H1 (cell line): ENCODE measurements at regions not wholly inside any gene's neighbourhood (a gene's known extent, or its start where the extent isn't known, plus 50 kb on each side); places are given as distances from the start of the nearest gene placed in this dataset.
A peak's percentile ranks its signal among the peaks of the same experiment; 100 is the strongest.

Experiments
- CTCF ChIA-PET: fragments of 300-600 bp; sonication (Branson Sonifier 250); formaldehyde crosslinking; loops from one replicate; lab custom pipeline; 2021; ENCODE audit not compliant: partially characterized antibody; lab: Charles Lee
- POLR2A ChIA-PET: fragments of 300-600 bp; sonication (Branson Sonifier 250); formaldehyde crosslinking; loops from one replicate; lab custom pipeline; 2021; ENCODE audit warnings: inconsistent platforms; ENCODE audit not compliant: partially characterized antibody; lab: Charles Lee
- DNase-seq, 2 experiments: peaks; one replicate each; pipeline versions ENCODE4 v3.0.0 to v3.0.0-alpha.2; 2010 to 2022; ENCODE audit warnings: low spot score in 2 of 2, low read depth in 1 of 2, mixed read lengths in 1 of 2
- FAIRE-seq: peaks from 2 replicates; lab custom pipeline; 2011; peaks lifted over from hg19 to GRCh38; lab: Jason Lieb, UNC
- H2AFZ ChIP-seq: 2 replicates; pipeline ENCODE4 v1.8.1; 2012; ENCODE audit warnings: low read length, inconsistent platforms
- H2AK5ac ChIP-seq: 2 replicates; pipeline ENCODE4 v1.6.1; 2013; ENCODE audit warnings: low read depth, low read length
- H2BK120ac ChIP-seq: replicated peaks from 2 replicates; pipeline ENCODE3; 2013; ENCODE audit warnings: low read depth, low read length, inconsistent platforms
- H2BK12ac ChIP-seq: 2 replicates; pipeline ENCODE4 v1.6.1; 2013; ENCODE audit warnings: low read depth, low read length
- H2BK15ac ChIP-seq: 2 replicates; pipeline ENCODE4 v1.6.1; 2013; ENCODE audit warnings: low read length
- H2BK20ac ChIP-seq: 2 replicates; pipeline ENCODE4 v1.6.1; 2013; ENCODE audit warnings: low read length
- H2BK5ac ChIP-seq: 2 replicates; pipeline ENCODE4 v1.6.1; 2013; ENCODE audit warnings: low read depth, low read length
- H3K14ac ChIP-seq: 2 replicates; pipeline ENCODE4 v1.6.1; 2013; ENCODE audit warnings: inconsistent platforms; ENCODE audit not compliant: insufficient read length
- H3K18ac ChIP-seq: 2 replicates; pipeline ENCODE4 v1.6.1; 2013; ENCODE audit warnings: low read length; ENCODE audit errors: extremely low read depth
- H3K23ac ChIP-seq: 2 replicates; pipeline ENCODE4 v1.6.1; 2013; ENCODE audit warnings: inconsistent platforms; ENCODE audit not compliant: insufficient read length
- H3K23me2 ChIP-seq: 2 replicates; pipeline ENCODE4 v1.6.1; 2013; ENCODE audit warnings: low read depth, low read length
- H3K27ac ChIP-seq: 2 replicates; pipeline ENCODE4 v1.6.1; 2011; ENCODE audit warnings: low read depth, low read length, inconsistent platforms
- H3K27me3 ChIP-seq, 4 experiments: replicated peaks in 1 of 4; 1 replicate in 1 of 4; 2 replicates in 3 of 4; pipeline versions ENCODE4 v1.6.1 to v1.8.1; 2011 to 2013; ENCODE audit warnings: low read length in 3 of 4, mild to moderate bottlenecking in 3 of 4, inconsistent platforms in 2 of 4, mixed read lengths in 2 of 4, moderate library complexity in 1 of 4; ENCODE audit not compliant: control insufficient read depth in 3 of 4, insufficient read depth in 3 of 4; ENCODE audit errors: extremely low read depth in 1 of 4
- H3K36me3 ChIP-seq, 4 experiments: 2 replicates each; pipeline versions ENCODE4 v1.6.1 to v1.8.1; 2011 to 2013; ENCODE audit warnings: mild to moderate bottlenecking in 4 of 4, low read length in 3 of 4, moderate library complexity in 2 of 4, control low read depth in 1 of 4, inconsistent platforms in 1 of 4; ENCODE audit not compliant: insufficient read depth in 4 of 4, control insufficient read depth in 2 of 4
- H3K4ac ChIP-seq: replicated peaks from 2 replicates; pipeline ENCODE3; 2013; ENCODE audit warnings: low read length, low read depth, mixed read lengths, inconsistent platforms; ENCODE audit not compliant: insufficient read length
- H3K4me1 ChIP-seq, 4 experiments: replicated peaks in 1 of 4; 1 replicate in 1 of 4; 2 replicates in 3 of 4; pipeline versions ENCODE4 v1.6.1 to v1.8.1; 2011 to 2013; ENCODE audit warnings: low read length in 3 of 4, inconsistent platforms in 2 of 4, mixed read lengths in 1 of 4; ENCODE audit not compliant: insufficient read depth in 4 of 4, control insufficient read depth in 3 of 4
- H3K4me2 ChIP-seq, 2 experiments: 2 replicates each; pipeline versions ENCODE4 v1.6.1 to v1.8.1; 2011 to 2013; ENCODE audit warnings: low read depth in 2 of 2, low read length in 2 of 2, control low read depth in 1 of 2, inconsistent platforms in 1 of 2, mild to moderate bottlenecking in 1 of 2; ENCODE audit not compliant: insufficient read depth in 1 of 2
- H3K4me3 ChIP-seq, 4 experiments: fragments of 200-600, 300-600 bp in 1 of 4; sonication (generic), shearing (Covaris generic), sonication (Bioruptor Twin) in 1 of 4; 2 replicates each; pipeline versions ENCODE4 v1.5.1 to v1.8.1; 2011 to 2016; ENCODE audit warnings: low read length in 4 of 4, low read depth in 3 of 4, control low read depth in 2 of 4, inconsistent platforms in 2 of 4, mild to moderate bottlenecking in 2 of 4, mixed read lengths in 1 of 4, moderate library complexity in 1 of 4; ENCODE audit not compliant: insufficient read depth in 2 of 4; ENCODE audit errors: extremely low read depth in 1 of 4
- H3K56ac ChIP-seq: replicated peaks from 2 replicates; pipeline ENCODE3; 2013; ENCODE audit warnings: low read depth, mild to moderate bottlenecking, mixed read lengths, low read length, inconsistent platforms; ENCODE audit not compliant: insufficient read length
- H3K79me1 ChIP-seq: 2 replicates; pipeline ENCODE4 v1.6.1; 2013; ENCODE audit warnings: low read depth, low read length, control low read depth
- H3K79me2 ChIP-seq, 2 experiments: 2 replicates each; pipeline versions ENCODE4 v1.6.1 to v1.8.1; 2012 to 2013; ENCODE audit warnings: low read length in 2 of 2, mild to moderate bottlenecking in 2 of 2, inconsistent platforms in 1 of 2; ENCODE audit not compliant: insufficient read depth in 2 of 2, control insufficient read depth in 1 of 2
- H3K9ac ChIP-seq, 4 experiments: replicated peaks in 1 of 4; 1 replicate in 1 of 4; 2 replicates in 3 of 4; pipeline versions ENCODE4 v1.6.1 to v1.8.1; 2011 to 2013; ENCODE audit warnings: low read depth in 3 of 4, low read length in 3 of 4, control low read depth in 2 of 4, mild to moderate bottlenecking in 2 of 4, moderate library complexity in 2 of 4, inconsistent platforms in 1 of 4; ENCODE audit errors: extremely low read depth in 1 of 4
- H3K9me3 ChIP-seq, 2 experiments: 2 replicates each; pipeline versions ENCODE4 v1.6.1 to v1.8.1; 2012 to 2013; ENCODE audit warnings: mild to moderate bottlenecking in 2 of 2, moderate library complexity in 2 of 2, control low read depth in 1 of 2, inconsistent platforms in 1 of 2, low read depth in 1 of 2, low read length in 1 of 2, mixed read lengths in 1 of 2; ENCODE audit not compliant: insufficient read depth in 2 of 2
- H4K20me1 ChIP-seq, 2 experiments: replicated peaks in 1 of 2; 2 replicates each; pipeline versions ENCODE3 to v1.8.1; 2011 to 2013; ENCODE audit warnings: inconsistent platforms in 2 of 2, low read length in 2 of 2, mild to moderate bottlenecking in 1 of 2; ENCODE audit not compliant: insufficient read depth in 2 of 2, control insufficient read depth in 1 of 2
- H4K5ac ChIP-seq: 2 replicates; pipeline ENCODE4 v1.6.1; 2013; ENCODE audit warnings: low read length, low read depth, mixed read lengths, inconsistent platforms; ENCODE audit not compliant: insufficient read length
- H4K8ac ChIP-seq: 2 replicates; pipeline ENCODE4 v1.8.0; 2013; ENCODE audit warnings: mild to moderate bottlenecking, moderate library complexity, low read length, inconsistent platforms; ENCODE audit not compliant: insufficient read depth; ENCODE audit errors: extremely low read depth
- H4K91ac ChIP-seq: replicated peaks from 2 replicates; pipeline ENCODE3; 2013; ENCODE audit warnings: low read length, mixed read lengths, inconsistent platforms; ENCODE audit not compliant: insufficient read length
- MAFK ChIP-seq: IDR thresholded peaks from 2 replicates; pipeline ENCODE4 v1.6.1; 2012; ENCODE audit warnings: low read depth, mild to moderate bottlenecking, improper control_type of control experiment, low read length
- SIRT6 ChIP-seq: IDR thresholded peaks from one replicate; pipeline ENCODE4 v1.7.1; 2012; ENCODE audit warnings: low read length, inconsistent platforms
- WGBS, 2 experiments: shearing (Covaris generic) in 1 of 2; methylation state at CpG; one replicate each; pipeline versions ENCODE4 v1.1.6 to v1.1.7; 2013 to 2015; ENCODE audit warnings: low lambda C conversion rate in 2 of 2, mixed read lengths in 2 of 2, inconsistent platforms in 1 of 2, low coverage in 1 of 2, missing lambda C conversion rate in 1 of 2; ENCODE audit not compliant: insufficient replicate concordance in 2 of 2, insufficient coverage in 1 of 2, insufficient read length in 1 of 2; ENCODE audit errors: extremely low coverage in 1 of 2, missing lambda C conversion rate in 1 of 2; 5-methylcytosine and 5-hydroxymethylcytosine counted together

DNA sequence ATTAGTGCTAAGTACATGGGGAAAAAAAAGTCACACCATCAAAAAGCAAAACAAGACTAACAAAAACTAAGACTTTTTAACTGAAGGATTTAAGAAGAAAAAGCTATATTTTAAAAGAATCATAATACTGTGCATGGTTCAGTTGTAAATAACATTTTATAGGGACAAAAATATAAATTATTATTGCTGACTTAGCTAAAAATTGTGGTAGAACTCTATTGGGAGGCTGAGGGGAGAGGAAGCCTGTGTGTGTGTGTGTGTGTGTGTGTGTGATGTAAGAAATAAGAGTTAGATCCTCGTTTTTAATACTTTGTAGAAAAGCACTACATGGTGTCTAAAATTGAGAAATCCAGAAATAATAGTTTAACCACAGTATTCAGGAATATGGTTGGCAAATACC is 1950.9 kb upstream of the TENM3 start:
- no peaks in the 10 kb centered on the region for H3K27me3 ChIP-seq
- H4K20me1 ChIP-seq = no peaks in the 10 kb centered on the region
- H3K14ac ChIP-seq = no peak overlapping the region
- no peak overlapping the region for H2AK5ac ChIP-seq
- H3K4me2 ChIP-seq = no peak overlapping the region
- no peak overlapping the region for H4K8ac ChIP-seq
- H3K79me2 ChIP-seq = no peaks in the 10 kb centered on the region
- H4K5ac ChIP-seq = no peak overlapping the region
- no peak overlapping the region for H3K56ac ChIP-seq
- no peak overlapping the region for H2BK15ac ChIP-seq
- no peak overlapping the region for H3K27ac ChIP-seq
- no peaks in the 10 kb centered on the region for H3K79me1 ChIP-seq
- ChIA-PET POLR2A (no interaction called here), CTCF (interaction anchor here (1.0 kb wide), 1 partner anchor 27 kb away, joined by 3 read pairs; no protein-coding TSS in a partner anchor)
- H3K23me2 ChIP-seq = no peaks in the 10 kb centered on the region
- DNase-seq (no peak), FAIRE-seq (no peak)
- H3K4me3 ChIP-seq = no peak overlapping the region
- H3K36me3 ChIP-seq = no peaks in the 10 kb centered on the region
- no peak overlapping the region for H2BK12ac ChIP-seq
- no peak overlapping the region for H2AFZ ChIP-seq
- H4K91ac ChIP-seq = no peak overlapping the region
- H2BK120ac ChIP-seq = no peak overlapping the region
- H3K4ac ChIP-seq = no peak overlapping the region
- TF ChIP-seq MAFK = peak; percentile 80
- no peak for TF ChIP-seq SIRT6
- no peak overlapping the region for H2BK5ac ChIP-seq
- no peak overlapping the region for H3K9ac ChIP-seq
- 89% methylated on average over 1 of the region's 1 CpG; no CpG with 5 or more reads in 1 of the 2 experiments for WGBS, 2 experiments
- no peaks in the 10 kb centered on the region for H3K4me1 ChIP-seq
- no peak overlapping the region for H2BK20ac ChIP-seq
- H3K18ac ChIP-seq = no peak overlapping the region
- H3K9me3 ChIP-seq = no peaks in the 10 kb centered on the region
- H3K23ac ChIP-seq = no peak overlapping the region
